ENCODE measurements at regions not wholly inside any gene's neighbourhood (a gene's known extent, or its start where the extent isn't known, plus 50 kb on each side); places are given as distances from the start of the nearest gene placed in this dataset.

DNA sequence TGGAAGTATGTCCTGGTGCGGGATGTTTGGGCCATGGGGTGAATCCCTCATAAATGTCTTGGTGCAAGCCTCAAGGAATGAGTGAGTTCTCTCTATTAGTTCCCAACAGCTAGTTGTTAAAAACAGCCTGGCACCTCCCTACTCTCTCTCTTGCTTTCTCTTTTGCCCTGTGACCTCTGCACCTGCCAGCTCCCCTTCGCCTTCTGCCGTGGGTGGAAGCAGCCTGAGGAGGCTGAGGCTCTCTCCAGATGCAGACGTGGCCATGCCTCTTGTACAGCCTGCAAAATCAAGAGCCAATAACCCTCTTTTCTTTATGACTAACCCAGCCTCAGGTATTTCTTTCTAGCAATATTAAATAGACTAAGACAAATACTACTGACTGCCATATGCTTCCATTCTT, 210.3 kb downstream of the POM121L12 start:
- TF ChIP-seq, protein P1, sequence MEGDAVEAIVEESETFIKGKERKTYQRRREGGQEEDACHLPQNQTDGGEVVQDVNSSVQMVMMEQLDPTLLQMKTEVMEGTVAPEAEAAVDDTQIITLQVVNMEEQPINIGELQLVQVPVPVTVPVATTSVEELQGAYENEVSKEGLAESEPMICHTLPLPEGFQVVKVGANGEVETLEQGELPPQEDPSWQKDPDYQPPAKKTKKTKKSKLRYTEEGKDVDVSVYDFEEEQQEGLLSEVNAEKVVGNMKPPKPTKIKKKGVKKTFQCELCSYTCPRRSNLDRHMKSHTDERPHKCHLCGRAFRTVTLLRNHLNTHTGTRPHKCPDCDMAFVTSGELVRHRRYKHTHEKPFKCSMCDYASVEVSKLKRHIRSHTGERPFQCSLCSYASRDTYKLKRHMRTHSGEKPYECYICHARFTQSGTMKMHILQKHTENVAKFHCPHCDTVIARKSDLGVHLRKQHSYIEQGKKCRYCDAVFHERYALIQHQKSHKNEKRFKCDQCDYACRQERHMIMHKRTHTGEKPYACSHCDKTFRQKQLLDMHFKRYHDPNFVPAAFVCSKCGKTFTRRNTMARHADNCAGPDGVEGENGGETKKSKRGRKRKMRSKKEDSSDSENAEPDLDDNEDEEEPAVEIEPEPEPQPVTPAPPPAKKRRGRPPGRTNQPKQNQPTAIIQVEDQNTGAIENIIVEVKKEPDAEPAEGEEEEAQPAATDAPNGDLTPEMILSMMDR (IDR thresholded peaks at IDR 0.05) = no peak
- TF ChIP-seq EP300 (IDR thresholded peaks at IDR 0.05) = no peak
